B cell (primary cell): ENCODE measurements at regions not wholly inside any gene's neighbourhood (a gene's known extent, or its start where the extent isn't known, plus 50 kb on each side); places are given as distances from the start of the nearest gene placed in this dataset.

Experiments
- ATAC-seq: fragments of 200-7000 bp; cut with Tn5 transposase; one replicate; pipeline ENCODE4 v1.10.0; 2021; ENCODE audit warnings: low read depth, mild to moderate bottlenecking, moderate number of reproducible peaks, moderate library complexity
- CTCF ChIA-PET: fragments of 350-600 bp; sonication (Branson Sonifier 250); formaldehyde crosslinking; loops from one replicate; lab custom pipeline; 2021; ENCODE audit warnings: antibody characterized with exemption, inconsistent platforms; lab: Charles Lee
- POLR2A ChIA-PET: fragments of 350-600 bp; sonication (Branson Sonifier 250); formaldehyde crosslinking; loops from one replicate; lab custom pipeline; 2021; ENCODE audit warnings: antibody characterized with exemption; lab: Charles Lee
- DNase-seq: peaks from one replicate; pipeline ENCODE4 v3.0.0; 2013
- H2AFZ ChIP-seq: 2 replicates; pipeline ENCODE4 v1.6.1; 2012; ENCODE audit warnings: mild to moderate bottlenecking, low read depth, low read length; ENCODE audit not compliant: insufficient read depth, poor library complexity, severe bottlenecking
- H3K27ac ChIP-seq, 2 donors: 1 replicate in 1 of 2; 2 replicates in 1 of 2; pipeline ENCODE4 v1.5.1; 2012 to 2013; ENCODE audit warnings: low read length in 2 of 2, mild to moderate bottlenecking in 2 of 2, moderate library complexity in 1 of 2
- H3K27me3 ChIP-seq, 4 experiments: fragments of 200-600 bp in 1 of 4; sonication (generic) in 1 of 4; replicated peaks in 1 of 4; 1 replicate in 2 of 4; 2 replicates in 2 of 4; pipeline versions ENCODE4 v1.6.1 to v1.7.0; 2013 to 2016; ENCODE audit warnings: low read length in 3 of 4, mild to moderate bottlenecking in 2 of 4, mixed read lengths in 1 of 4, moderate library complexity in 1 of 4; ENCODE audit not compliant: insufficient read depth in 4 of 4, control insufficient read depth in 3 of 4; ENCODE audit errors: control extremely low read depth in 1 of 4
- H3K36me3 ChIP-seq, 2 experiments: replicated peaks in 1 of 2; 1 replicate in 1 of 2; 2 replicates in 1 of 2; pipeline versions ENCODE4 v1.6.1 to v1.7.1; 2013; ENCODE audit warnings: low read length in 1 of 2; ENCODE audit not compliant: insufficient read depth in 2 of 2, control insufficient read depth in 1 of 2; ENCODE audit errors: control extremely low read depth in 1 of 2, extremely low read depth in 1 of 2
- H3K4me1 ChIP-seq, 2 donors: fragments of 200-600 bp in 1 of 2; sonication (generic) in 1 of 2; 1 replicate in 1 of 2; 2 replicates in 1 of 2; pipeline versions ENCODE4 v1.5.1 to v1.6.1; 2013 to 2017; ENCODE audit warnings: low read length in 2 of 2; ENCODE audit not compliant: control insufficient read depth in 2 of 2, insufficient read depth in 2 of 2
- H3K4me2 ChIP-seq: replicated peaks from 2 replicates; pipeline ENCODE3; 2012; ENCODE audit warnings: mild to moderate bottlenecking, low read depth, low read length; ENCODE audit not compliant: poor library complexity, severe bottlenecking
- H3K4me3 ChIP-seq, 5 experiments: fragments of 200-600 bp in 1 of 5; sonication (generic) in 1 of 5; 1 replicate in 3 of 5; 2 replicates in 2 of 5; pipeline versions ENCODE4 v1.5.1 to v1.7.0; 2011 to 2016; ENCODE audit warnings: low read length in 4 of 5, mild to moderate bottlenecking in 4 of 5, low read depth in 2 of 5, control low read depth in 1 of 5, moderate library complexity in 1 of 5; ENCODE audit not compliant: insufficient read depth in 1 of 5; ENCODE audit errors: control extremely low read depth in 1 of 5, extremely low read depth in 1 of 5
- H3K79me2 ChIP-seq: fragments of 200-600 bp; sonication (generic); one replicate; pipeline ENCODE4 v1.6.0; 2016; ENCODE audit warnings: low read length; ENCODE audit not compliant: control insufficient read depth, insufficient read depth
- H3K9ac ChIP-seq: fragments of 200-600 bp; sonication (generic); 2 replicates; pipeline ENCODE4 v1.6.1; 2017; ENCODE audit warnings: mild to moderate bottlenecking, low read length, moderate library complexity
- H3K9me3 ChIP-seq, 3 donors: one replicate each; pipeline versions ENCODE4 v1.6.1 to v1.7.1; 2013; ENCODE audit warnings: low read length in 2 of 3; ENCODE audit not compliant: control insufficient read depth in 2 of 3, insufficient read depth in 1 of 3; ENCODE audit errors: control extremely low read depth in 1 of 3
- H4K20me1 ChIP-seq: 2 replicates; pipeline ENCODE4 v1.6.0; 2012; ENCODE audit warnings: mild to moderate bottlenecking, low read length; ENCODE audit not compliant: insufficient read depth, control insufficient read depth, poor library complexity, severe bottlenecking
- H3K27ac Mint-ChIP-seq: one replicate; pipeline ENCODE4 v1.8.0; 2021; ENCODE audit warnings: mixed read lengths
- H3K27me3 Mint-ChIP-seq: one replicate; pipeline ENCODE4 v1.8.0; 2021; ENCODE audit warnings: mixed read lengths
- H3K4me1 Mint-ChIP-seq: one replicate; pipeline ENCODE4 v1.8.0; 2021; ENCODE audit warnings: mixed read lengths
- H3K4me3 Mint-ChIP-seq: one replicate; pipeline ENCODE4 v1.8.0; 2021; ENCODE audit warnings: mixed read lengths
- H3K9me3 Mint-ChIP-seq: one replicate; pipeline ENCODE4 v1.8.0; 2022; ENCODE audit warnings: mixed read lengths; ENCODE audit not compliant: insufficient read depth
- CTCF ChIP-seq: fragments of 200-600 bp; IDR thresholded peaks from one replicate; pipeline ENCODE4 v1.8.0; 2022; ENCODE audit warnings: antibody characterized with exemption, mild to moderate bottlenecking
- EZH2 ChIP-seq: IDR thresholded peaks from 2 replicates; pipeline ENCODE4 v1.6.1; 2012; ENCODE audit warnings: borderline replicate concordance, low read depth, mild to moderate bottlenecking, moderate library complexity, low read length; ENCODE audit not compliant: insufficient read depth, poor library complexity, severe bottlenecking
- WGBS: methylation state at CpG from one replicate; pipeline ENCODE4 v1.1.5; 2013; ENCODE audit warnings: missing lambda C conversion rate; ENCODE audit not compliant: insufficient coverage; 5-methylcytosine and 5-hydroxymethylcytosine counted together
- intact Hi-C: fragments of 100-400 bp; cut with micrococcal nuclease; formaldehyde crosslinking; loops from one replicate; pipeline ENCODE4 v1.10.0; 2022

GRCh38 chr15:97146929-97147870 is 813.3 kb upstream of the ARRDC4 start:
- intact Hi-C loops, result no loop called here
- Histone ChIP-seq H3K79me2 (no peaks in the 10 kb centered on the region), H3K27me3 (no peaks in the 10 kb centered on the region), H4K20me1 (no peaks in the 10 kb centered on the region), H3K4me2 (no peak overlapping the region), H3K36me3 (no peaks in the 10 kb centered on the region), H3K27ac (no peak overlapping the region), H3K9me3 (peaks cover 0 to 2% (median 0%) of the 10 kb centered on the region in 3 donors), H3K9ac (no peak overlapping the region), H2AFZ (no peak overlapping the region), H3K4me1 (no peaks in the 10 kb centered on the region), H3K4me3 (no peak overlapping the region)
- 82% methylated on average over 10 of the region's 18 CpGs for WGBS
- Mint-ChIP-seq H3K27me3 (no peaks in the 10 kb centered on the region), H3K9me3 (peaks cover 10% of the 10 kb centered on the region), H3K27ac (no peak overlapping the region), H3K4me3 (no peak overlapping the region), H3K4me1 (no peaks in the 10 kb centered on the region)
- DNase-seq, result no peak
- ChIA-PET CTCF (no interaction called here), POLR2A (no interaction called here)
- no peak for ATAC-seq
- TF ChIP-seq CTCF (no peak), EZH2 (no peak)

- ChIA-PET POLR2A (no interaction called here), CTCF (no interaction called here)
- ATAC-seq, result no peak
Observed at GRCh38 chr15:97153356-97153965, 807.0 kb upstream of the ARRDC4 start.

More at GRCh38 chr15:97153356-97153965, 807.0 kb upstream of the ARRDC4 start:
- no peaks in the 10 kb centered on the region for H3K27me3 ChIP-seq
- DNase-seq, result no peak
- H2AFZ ChIP-seq, result no peak overlapping the region
- Mint-ChIP-seq H3K27ac (no peak overlapping the region), H3K27me3 (no peaks in the 10 kb centered on the region), H3K4me1 (no peaks in the 10 kb centered on the region), H3K4me3 (no peak overlapping the region), H3K9me3 (peaks cover 6% of the 10 kb centered on the region)
- H3K79me2 ChIP-seq, result no peaks in the 10 kb centered on the region
- no peak overlapping the region for H3K9ac ChIP-seq
- no peaks in the 10 kb centered on the region for H3K36me3 ChIP-seq
- no peak overlapping the region for H3K27ac ChIP-seq
- no peak overlapping the region for H3K4me3 ChIP-seq
- WGBS, result no CpG with 5 or more reads among the region's 1 CpG
- no peak overlapping the region for H3K4me2 ChIP-seq
- TF ChIP-seq CTCF, result no peak
- TF ChIP-seq EZH2, result no peak
- intact Hi-C loops, result no loop called here
- no peaks in the 10 kb centered on the region for H3K4me1 ChIP-seq
- H4K20me1 ChIP-seq, result no peaks in the 10 kb centered on the region
- H3K9me3 ChIP-seq, result peaks cover 0 to 2% (median 0%) of the 10 kb centered on the region in 3 donors
